GM19324 (cell line): ENCODE measurements at regions not wholly inside any gene's neighbourhood (a gene's known extent, or its start where the extent isn't known, plus 50 kb on each side); places are given as distances from the start of the nearest gene placed in this dataset.
"Not testable (repeated sequence)": the region's sequence is repeated elsewhere in the genome, so short reads cannot be mapped to it uniquely, and the experiment has no call there.

ENCODE experiments used
- ATAC-seq: cut with Tn5 transposase; IDR thresholded peaks from one replicate; pipeline ENCODE4 v1.9.1; 2021; ENCODE audit warnings: mild to moderate bottlenecking, moderate library complexity; ENCODE audit not compliant: unreplicated experiment, low FRiP score

DNA sequence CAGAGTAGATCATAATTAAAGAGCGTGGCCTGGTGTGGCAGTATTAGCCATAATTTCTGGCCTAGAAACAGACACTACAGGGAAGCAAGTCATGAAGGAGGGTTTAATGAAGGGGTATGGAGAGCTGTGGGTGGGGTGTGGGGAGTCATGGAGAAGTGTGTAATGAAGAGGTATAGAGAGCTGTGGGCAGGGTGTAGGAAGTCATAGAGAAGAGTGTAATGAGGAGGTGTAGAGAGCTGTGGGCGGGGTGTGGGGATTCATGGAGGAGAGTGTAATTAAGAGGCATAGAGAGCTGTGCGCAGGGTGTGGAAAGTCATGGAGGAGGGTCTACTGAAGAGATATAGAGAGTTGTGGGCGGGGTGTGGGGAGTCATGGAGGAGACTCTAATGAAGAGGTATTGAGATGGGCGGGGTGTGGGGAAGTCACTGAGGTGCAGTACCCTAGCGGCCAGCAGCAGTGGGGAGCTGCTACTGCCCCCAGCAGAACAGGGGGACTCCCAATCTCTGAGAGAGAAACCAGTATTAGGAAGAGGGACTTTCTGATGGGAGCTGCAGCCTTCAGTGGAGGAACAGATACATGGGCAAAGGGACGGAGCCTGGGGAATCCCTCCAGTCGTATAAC lies 145.4 kb upstream of the FOXA2 start:
- ATAC-seq: no peak

DNA sequence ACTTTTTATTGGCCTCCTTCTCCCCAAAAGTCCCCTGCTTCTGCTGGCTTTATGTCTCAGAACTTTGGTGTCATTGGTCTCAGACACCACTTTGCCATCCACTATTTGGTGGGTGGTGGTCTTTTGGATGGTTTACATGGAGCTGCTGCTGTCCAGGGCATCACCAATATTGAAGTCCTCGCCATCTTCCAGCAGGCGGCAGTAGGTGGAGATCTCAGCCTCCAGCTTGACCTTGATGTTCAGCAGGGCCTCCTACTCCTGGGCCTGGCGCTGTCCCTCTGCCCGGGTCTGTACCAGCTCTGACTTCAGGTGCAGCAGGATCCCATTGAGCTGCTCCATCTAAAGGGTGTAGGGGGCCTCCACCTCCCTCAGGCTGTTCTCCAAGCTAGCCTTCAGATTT lies 148.4 kb upstream of the FOXA2 start:
- no peak for ATAC-seq

GRCh38 chr20:22734946-22735647 lies 150.7 kb upstream of the FOXA2 start:
- ATAC-seq: not testable (repeated sequence)

DNA sequence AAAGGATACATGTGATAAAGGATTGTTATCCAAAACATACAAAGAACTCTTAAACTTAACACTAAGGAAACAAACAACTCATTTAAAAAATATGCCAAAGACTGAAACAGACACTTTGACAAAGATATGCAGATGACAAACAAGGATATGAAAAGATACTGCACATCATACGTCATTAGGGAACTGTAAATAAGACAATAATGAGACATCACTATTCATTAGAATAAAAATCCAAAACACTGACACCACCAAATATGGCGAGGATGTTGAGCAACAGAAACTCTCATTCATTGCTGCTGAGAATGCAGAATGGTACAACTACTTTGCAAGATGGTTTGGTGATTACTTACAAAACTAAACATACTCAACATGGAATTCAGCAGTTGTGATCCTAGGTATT lies 156.5 kb upstream of the FOXA2 start:
- ATAC-seq: no peak

GRCh38 chr20:22744341-22745193 lies 160.2 kb upstream of the FOXA2 start:
- no peak for ATAC-seq

DNA sequence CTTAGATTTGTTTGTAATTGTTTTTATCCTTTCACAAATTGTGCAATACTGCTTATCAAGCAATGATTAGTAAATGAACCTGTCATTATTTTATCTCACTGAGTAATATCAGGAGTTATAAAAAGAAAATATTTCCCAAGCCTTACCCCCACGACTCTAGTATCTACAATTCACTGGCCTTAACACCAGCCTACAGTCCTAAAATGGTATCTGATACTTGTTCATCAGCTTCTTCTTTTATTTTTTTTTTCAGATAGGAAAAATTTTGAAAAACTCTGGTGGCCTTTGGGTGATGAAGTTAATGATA lies 160.8 kb upstream of the FOXA2 start:
- ATAC-seq: no peak

GRCh38 chr20:22746957-22747356 lies 162.6 kb upstream of the FOXA2 start:
- ATAC-seq: no peak

DNA sequence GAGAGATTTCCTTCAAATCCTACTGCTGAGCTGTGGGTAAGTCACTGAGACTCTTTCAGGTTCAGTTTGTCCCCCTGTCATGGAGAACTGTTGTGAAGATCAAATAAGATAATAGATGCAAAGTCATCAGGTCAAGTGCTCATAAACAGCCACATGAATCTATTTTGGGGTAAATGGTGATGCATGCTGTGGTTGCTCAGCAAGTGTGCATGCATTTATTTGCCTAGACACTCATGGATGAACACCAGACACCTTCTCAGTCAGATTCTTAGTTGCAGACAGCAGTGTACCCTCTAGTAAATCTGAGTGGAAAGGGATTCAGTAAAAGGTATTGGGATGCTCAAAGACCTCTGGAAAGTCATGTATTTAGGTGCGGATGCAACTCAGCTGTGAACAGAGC lies 168.0 kb upstream of the FOXA2 start:
- no peak for ATAC-seq

DNA sequence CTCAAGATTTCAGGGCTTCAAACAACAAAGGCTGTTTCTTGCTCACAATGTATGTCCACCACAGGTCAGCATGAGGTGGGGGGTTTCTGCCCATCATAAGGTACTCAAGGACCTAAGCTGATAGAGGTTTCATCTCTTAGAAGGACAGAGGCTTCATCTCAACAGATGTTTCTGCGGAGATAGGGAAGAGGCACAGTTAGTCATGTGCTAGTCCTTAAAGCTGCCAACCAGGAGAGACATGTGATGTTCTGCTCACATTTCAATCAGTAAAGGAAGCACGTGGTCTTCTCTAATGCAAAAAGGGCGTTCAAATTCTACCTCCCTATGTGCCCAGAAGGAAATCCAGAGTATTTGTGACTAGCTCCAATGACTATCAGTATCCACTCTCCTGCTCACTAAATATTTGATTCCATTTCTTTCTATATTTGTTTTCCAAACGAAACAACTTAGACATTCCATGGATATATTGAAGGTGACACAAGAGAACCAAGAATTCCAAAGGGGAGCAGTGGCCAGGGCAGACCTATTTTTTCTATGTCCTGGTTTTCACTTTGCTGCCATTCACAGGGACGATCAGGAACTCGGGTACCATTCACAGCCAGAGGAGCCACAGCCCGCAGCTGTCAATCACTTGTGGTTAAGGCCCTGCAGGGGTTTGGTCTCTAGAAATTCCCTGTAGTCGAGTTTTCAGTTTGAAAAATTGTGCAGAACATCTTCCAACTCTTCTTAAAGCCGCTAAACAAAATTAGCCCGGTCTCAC lies 173.2 kb upstream of the FOXA2 start:
- ATAC-seq: no peak

DNA sequence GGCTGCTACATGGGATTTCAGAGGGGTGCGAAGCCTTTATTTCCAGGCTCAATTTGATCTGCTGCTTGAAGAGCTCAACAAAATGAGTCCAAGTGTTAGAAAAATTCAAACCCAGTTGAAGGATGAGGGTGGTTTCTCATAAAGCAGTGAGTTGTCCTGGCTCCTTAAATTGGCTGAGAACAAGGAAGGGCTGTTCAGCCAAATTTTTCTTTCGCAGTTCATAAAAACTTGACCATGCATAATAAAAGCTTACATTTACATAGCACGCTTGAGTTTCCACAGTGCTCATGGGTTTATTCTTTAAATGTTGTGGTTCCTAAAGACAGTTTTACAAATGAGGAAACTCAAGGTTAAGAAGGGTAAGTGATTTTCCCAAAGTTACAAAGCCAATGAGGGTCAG lies 174.4 kb upstream of the FOXA2 start:
- ATAC-seq: no peak

GRCh38 chr20:22762576-22763256 lies 178.3 kb upstream of the FOXA2 start:
- ATAC-seq: no peak

DNA sequence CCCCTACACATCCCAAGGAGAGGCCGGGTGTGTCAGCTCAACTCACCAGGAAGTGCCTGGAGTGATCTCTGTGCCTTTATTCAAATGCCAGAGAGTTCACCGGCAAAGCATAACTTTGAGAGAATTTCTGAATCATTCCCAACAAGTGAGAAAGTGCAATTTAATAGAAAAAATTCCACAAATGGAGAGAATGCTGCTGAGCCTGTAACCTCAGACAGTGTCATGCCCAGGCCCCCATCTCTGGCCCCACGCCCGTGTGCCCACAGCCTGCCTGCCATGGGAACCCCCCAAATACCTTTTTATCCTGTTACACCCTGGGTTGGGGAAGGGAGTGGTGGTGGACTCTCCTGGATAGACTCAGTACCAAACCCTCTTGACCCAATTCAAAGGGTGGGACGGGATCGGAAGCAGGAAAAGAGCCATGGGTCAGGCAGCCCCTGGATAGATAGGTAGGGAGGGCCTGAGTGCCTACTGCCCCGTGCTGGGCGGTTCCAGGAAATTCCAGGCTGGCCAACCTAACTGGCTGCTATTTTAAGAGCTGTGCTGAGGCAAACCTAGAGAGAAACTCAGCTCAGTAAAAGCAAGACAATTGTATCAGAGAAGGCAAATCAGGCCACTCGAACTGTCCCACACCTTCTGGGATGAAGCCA lies 179.0 kb upstream of the FOXA2 start:
- no peak for ATAC-seq

DNA sequence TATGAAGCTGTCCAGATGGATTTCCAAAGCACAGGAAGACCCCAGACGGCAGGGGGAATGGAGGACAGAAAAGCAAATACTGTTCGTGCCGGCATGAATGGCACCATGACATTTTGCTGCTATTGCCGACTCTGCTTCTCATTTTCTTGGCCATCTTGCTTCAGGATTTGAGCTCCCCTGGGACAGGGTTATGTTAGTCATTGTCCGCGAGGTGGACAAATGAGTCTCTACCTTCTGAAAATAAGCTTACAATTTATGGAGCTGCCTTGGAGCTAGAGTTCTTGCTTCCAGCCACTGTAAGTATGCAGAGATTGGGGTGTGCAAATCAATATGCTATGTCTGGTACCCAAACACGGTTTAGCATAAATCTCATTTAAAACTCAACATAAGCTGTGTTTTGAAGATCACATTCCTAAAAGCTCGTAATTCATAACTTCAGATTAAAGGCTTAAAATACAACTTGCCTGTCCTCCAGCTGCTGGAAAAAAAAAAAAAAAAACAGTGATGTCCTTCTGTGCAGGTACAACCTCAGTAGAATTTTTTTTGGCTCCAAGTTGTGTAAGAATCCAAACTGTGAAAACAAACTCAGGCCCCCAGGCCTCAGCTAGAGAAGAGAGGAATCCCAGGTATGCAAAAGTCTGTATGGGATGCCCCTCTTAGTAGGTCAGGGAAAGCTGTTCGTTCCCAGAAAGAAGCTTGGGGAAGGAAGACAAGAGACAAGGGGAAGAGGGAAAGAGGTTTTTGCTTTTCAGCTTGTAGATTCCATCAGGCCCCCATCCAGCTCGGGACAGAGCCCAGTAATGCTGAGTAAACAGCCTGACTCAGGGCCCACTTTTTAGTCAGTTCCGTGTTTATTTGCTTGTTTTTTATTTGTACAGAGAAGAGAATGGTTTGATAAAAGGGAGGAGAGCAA lies 184.2 kb upstream of the FOXA2 start:
- ATAC-seq: no peak

- ATAC-seq: no peak
Measured at GRCh38 chr20:22770241-22770800, 185.9 kb upstream of the FOXA2 start.

DNA sequence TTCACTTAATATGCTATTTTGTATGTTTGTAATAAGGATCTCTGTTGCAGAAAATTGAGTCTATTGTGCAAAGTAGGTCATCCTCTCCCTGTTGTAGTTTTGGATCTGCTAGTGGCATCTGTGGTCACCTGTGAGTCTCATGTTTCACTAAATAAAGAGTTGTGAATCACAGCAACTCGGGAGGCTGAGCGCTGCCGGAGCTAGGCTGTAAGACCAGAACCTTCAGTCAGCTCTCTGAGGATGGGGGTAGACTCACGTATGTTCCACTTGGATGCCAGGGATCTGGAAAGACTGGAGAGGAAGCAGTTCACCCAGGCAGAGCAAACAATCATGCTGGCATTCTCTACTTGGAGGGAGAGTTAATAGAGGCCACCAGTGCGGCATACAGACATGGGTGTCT lies 187.3 kb upstream of the FOXA2 start:
- no peak for ATAC-seq

DNA sequence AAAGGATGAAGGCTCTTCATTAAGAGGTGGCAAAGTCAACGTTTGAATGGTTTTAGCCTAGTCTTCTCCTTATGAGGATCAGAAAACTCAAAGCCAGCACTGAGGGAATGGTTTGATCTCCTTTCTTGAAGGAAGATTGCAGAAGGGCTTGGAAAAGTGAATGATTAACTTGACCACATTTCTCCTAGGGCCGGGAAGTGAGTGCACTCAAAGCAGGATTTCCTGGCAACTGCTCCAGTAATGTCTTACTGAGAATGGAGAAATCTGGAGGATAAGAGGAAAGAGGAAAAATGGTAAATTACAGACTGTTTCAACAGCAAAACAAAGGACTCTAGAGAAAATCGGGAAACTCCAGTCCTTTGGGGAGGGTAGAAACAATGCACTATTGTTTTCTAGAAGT lies 189.0 kb upstream of the FOXA2 start:
- no peak for ATAC-seq

DNA sequence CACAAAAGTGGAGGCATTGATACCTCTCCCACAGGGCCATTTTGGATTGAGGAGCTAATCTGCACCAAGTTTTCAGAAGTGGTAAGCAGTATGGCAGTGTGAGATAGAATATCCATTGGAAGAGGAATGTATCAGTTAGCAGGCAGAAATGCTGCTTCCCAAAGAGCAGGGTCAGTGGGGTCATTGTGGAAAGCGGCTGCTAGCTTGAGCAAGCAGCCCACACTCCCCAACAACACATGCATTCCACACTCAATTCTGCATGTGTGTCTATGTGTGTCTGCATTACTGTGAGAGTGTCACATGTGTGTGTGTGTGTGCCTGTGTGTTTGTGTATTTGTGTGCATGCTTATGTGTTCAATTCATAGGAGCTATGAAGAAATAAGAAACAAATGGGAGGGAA lies 190.9 kb upstream of the FOXA2 start:
- ATAC-seq: no peak

- no peak for ATAC-seq
Measured at GRCh38 chr20:22775671-22776139, 191.3 kb upstream of the FOXA2 start.

DNA sequence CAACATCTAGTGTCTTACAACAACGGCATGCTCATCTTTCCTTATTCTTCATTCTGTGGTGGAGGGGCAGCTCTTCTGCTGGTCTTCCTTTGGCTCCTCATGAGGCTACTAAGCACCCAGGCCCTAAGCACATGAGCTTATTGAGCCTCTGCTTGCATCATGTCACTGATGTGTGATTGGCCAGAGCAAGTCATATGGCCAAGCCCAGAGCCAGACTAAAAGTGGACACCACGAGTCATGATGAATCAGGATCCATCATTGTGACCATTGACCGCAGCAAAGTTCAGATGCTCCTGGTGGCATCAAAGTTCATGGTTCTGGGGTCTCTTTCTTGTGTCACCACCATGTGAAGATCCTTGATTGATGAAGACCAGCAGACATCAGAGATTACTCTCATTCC lies 192.0 kb upstream of the FOXA2 start:
- ATAC-seq: no peak
